Epithelial cell of esophagus (primary cell): ENCODE measurements at regions not wholly inside any gene's neighbourhood (a gene's known extent, or its start where the extent isn't known, plus 50 kb on each side); places are given as distances from the start of the nearest gene placed in this dataset.

ENCODE experiments used
- DNase-seq: peaks from one replicate; pipeline ENCODE4 v3.0.0; 2010; ENCODE audit warnings: low read depth
- H3K4me3 ChIP-seq: 2 replicates; pipeline ENCODE4 v1.5.1; 2011; ENCODE audit warnings: mild to moderate bottlenecking, low read length, control low read depth
- CTCF ChIP-seq: IDR thresholded peaks from 2 replicates; pipeline ENCODE4 v1.5.1; 2011; ENCODE audit warnings: low read depth, mild to moderate bottlenecking, low read length, control low read depth, inconsistent platforms; ENCODE audit not compliant: insufficient read depth; ENCODE audit errors: missing control alignments

- no peak for TF ChIP-seq CTCF
These were observed 207.4 kb downstream of the OPA1 start for GRCh38 chr3:193800138-193801043.

GRCh38 chr3:193801097-193801496 lies 208.1 kb downstream of the OPA1 start:
- DNase-seq, result no peak
- no peak overlapping the region for H3K4me3 ChIP-seq
- TF ChIP-seq CTCF, result no peak

More at GRCh38 chr3:193800138-193801043, 207.4 kb downstream of the OPA1 start:
- no peak for DNase-seq
- H3K4me3 ChIP-seq, result no peak overlapping the region

GRCh38 chr3:193803288-193803687 lies 210.3 kb downstream of the OPA1 start:
- peak; percentile 51 for DNase-seq
- TF ChIP-seq CTCF, result no peak
- H3K4me3 ChIP-seq, result no peak overlapping the region

- DNase-seq, result peak; percentile 99
- H3K4me3 ChIP-seq, result no peak overlapping the region
- TF ChIP-seq CTCF, result no peak
These were observed 212.4 kb downstream of the OPA1 start for GRCh38 chr3:193805448-193805847.

- no peak for DNase-seq
- no peak for TF ChIP-seq CTCF
- no peak overlapping the region for H3K4me3 ChIP-seq
These were observed 215.3 kb downstream of the OPA1 start for GRCh38 chr3:193808317-193808716.

- DNase-seq, result no peak
- H3K4me3 ChIP-seq, result no peak overlapping the region
- TF ChIP-seq CTCF, result no peak
These were observed 216.1 kb downstream of the OPA1 start for GRCh38 chr3:193809106-193809505.
